OCI-LY3 (cell line): ENCODE measurements at regions not wholly inside any gene's neighbourhood (a gene's known extent, or its start where the extent isn't known, plus 50 kb on each side); places are given as distances from the start of the nearest gene placed in this dataset.

Source experiments
- EZH2phosphoT487 ChIP-seq: fragments of 200-600 bp; shearing (Covaris generic); IDR thresholded peaks from 2 replicates; pipeline ENCODE4 v1.6.1; 2018; ENCODE audit warnings: antibody characterized with exemption, mixed run types, low read depth
- TF ChIP-seq, protein P1 (sequence below): fragments of 200-600, 300-600 bp; sonication (generic); IDR thresholded peaks from 2 replicates; pipeline ENCODE4 v1.5.1; 2014; ENCODE audit warnings: antibody characterized with exemption, low read length, low read depth

DNA sequence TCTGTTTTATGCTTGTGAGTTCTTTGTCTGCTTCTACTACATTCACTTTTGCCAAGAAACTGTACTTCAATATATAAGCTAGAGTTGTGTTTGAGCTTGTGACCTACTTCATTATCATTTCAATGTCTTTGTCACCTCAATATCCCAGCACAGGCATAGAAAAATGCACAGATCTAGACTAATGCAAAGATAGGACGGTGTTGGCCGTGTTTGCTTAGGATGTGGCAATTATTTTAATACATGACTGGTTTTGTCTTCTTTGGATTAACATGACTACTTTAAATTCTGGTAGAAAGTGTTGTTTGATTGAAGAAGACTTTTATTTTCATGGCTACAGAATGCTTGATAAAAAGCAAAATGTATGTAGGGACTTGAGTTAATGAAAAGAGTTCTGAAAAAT lies 1075.0 kb upstream of the GJE1 start:
- TF ChIP-seq, protein P1, sequence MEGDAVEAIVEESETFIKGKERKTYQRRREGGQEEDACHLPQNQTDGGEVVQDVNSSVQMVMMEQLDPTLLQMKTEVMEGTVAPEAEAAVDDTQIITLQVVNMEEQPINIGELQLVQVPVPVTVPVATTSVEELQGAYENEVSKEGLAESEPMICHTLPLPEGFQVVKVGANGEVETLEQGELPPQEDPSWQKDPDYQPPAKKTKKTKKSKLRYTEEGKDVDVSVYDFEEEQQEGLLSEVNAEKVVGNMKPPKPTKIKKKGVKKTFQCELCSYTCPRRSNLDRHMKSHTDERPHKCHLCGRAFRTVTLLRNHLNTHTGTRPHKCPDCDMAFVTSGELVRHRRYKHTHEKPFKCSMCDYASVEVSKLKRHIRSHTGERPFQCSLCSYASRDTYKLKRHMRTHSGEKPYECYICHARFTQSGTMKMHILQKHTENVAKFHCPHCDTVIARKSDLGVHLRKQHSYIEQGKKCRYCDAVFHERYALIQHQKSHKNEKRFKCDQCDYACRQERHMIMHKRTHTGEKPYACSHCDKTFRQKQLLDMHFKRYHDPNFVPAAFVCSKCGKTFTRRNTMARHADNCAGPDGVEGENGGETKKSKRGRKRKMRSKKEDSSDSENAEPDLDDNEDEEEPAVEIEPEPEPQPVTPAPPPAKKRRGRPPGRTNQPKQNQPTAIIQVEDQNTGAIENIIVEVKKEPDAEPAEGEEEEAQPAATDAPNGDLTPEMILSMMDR = no peak
- no peak for TF ChIP-seq EZH2phosphoT487
